Effector memory CD4-positive, alpha-beta T cell (primary cell): ENCODE measurements at regions not wholly inside any gene's neighbourhood (a gene's known extent, or its start where the extent isn't known, plus 50 kb on each side); places are given as distances from the start of the nearest gene placed in this dataset.
"Not testable (repeated sequence)": the region's sequence is repeated elsewhere in the genome, so short reads cannot be mapped to it uniquely, and the experiment has no call there.

Source experiments
- DNase-seq, 3 donors: peaks; one replicate each; pipeline ENCODE4 v3.0.0-alpha.2; 2020
- H3K27ac ChIP-seq: 2 replicates; pipeline ENCODE4 v1.7.0; 2013; ENCODE audit warnings: mild to moderate bottlenecking, low read length, moderate library complexity; ENCODE audit not compliant: insufficient read depth, poor library complexity, severe bottlenecking
- H3K27me3 ChIP-seq: replicated peaks from 2 replicates; pipeline ENCODE4 v1.7.0; 2013; ENCODE audit warnings: mild to moderate bottlenecking, low read length; ENCODE audit not compliant: insufficient read depth, control insufficient read depth, poor library complexity, severe bottlenecking
- H3K36me3 ChIP-seq: 2 replicates; pipeline ENCODE4 v1.7.0; 2013; ENCODE audit warnings: mild to moderate bottlenecking, low read length, moderate library complexity; ENCODE audit not compliant: control insufficient read depth, insufficient read depth
- H3K4me1 ChIP-seq: 2 replicates; pipeline ENCODE4 v1.7.0; 2013; ENCODE audit warnings: low read length, mild to moderate bottlenecking; ENCODE audit not compliant: control insufficient read depth, insufficient read depth, poor library complexity, severe bottlenecking
- H3K4me3 ChIP-seq: 2 replicates; pipeline ENCODE4 v1.7.0; 2013; ENCODE audit warnings: low read length, low read depth, mild to moderate bottlenecking; ENCODE audit not compliant: insufficient read depth, poor library complexity, severe bottlenecking
- H3K9me3 ChIP-seq: 2 replicates; pipeline ENCODE4 v1.7.0; 2013; ENCODE audit warnings: mild to moderate bottlenecking, low read length, moderate library complexity; ENCODE audit not compliant: control insufficient read depth

GRCh38 chr3:81865164-81865563 lies 103.7 kb upstream of the GBE1 start:
- not testable (repeated sequence) for H3K4me3 ChIP-seq, DNase-seq, H3K27ac ChIP-seq, H3K36me3 ChIP-seq, H3K27me3 ChIP-seq, H3K4me1 ChIP-seq, H3K9me3 ChIP-seq

- H3K9me3 ChIP-seq: no peaks in the 10 kb centered on the region
- H3K36me3 ChIP-seq: no peaks in the 10 kb centered on the region
- H3K27me3 ChIP-seq: no peaks in the 10 kb centered on the region
- H3K27ac ChIP-seq: no peak overlapping the region
- H3K4me3 ChIP-seq: no peak overlapping the region
- no peaks in the 10 kb centered on the region for H3K4me1 ChIP-seq
- no peak for DNase-seq
Measured at GRCh38 chr3:81864272-81864671, 102.8 kb upstream of the GBE1 start.

- no peaks in the 10 kb centered on the region for H3K4me1 ChIP-seq
- no peak for DNase-seq
- H3K9me3 ChIP-seq: no peaks in the 10 kb centered on the region
- no peak overlapping the region for H3K27ac ChIP-seq
- no peaks in the 10 kb centered on the region for H3K27me3 ChIP-seq
- H3K36me3 ChIP-seq: no peaks in the 10 kb centered on the region
- H3K4me3 ChIP-seq: no peak overlapping the region
Measured at GRCh38 chr3:81863756-81864155, 102.3 kb upstream of the GBE1 start.

GRCh38 chr3:81861593-81861992 lies 100.1 kb upstream of the GBE1 start:
- Histone ChIP-seq H3K27me3 (no peaks in the 10 kb centered on the region), H3K4me3 (no peak overlapping the region), H3K36me3 (no peaks in the 10 kb centered on the region), H3K27ac (no peak overlapping the region), H3K9me3 (no peaks in the 10 kb centered on the region), H3K4me1 (no peaks in the 10 kb centered on the region)
- DNase-seq: no peak

GRCh38 chr3:81859524-81859923 lies 98.1 kb upstream of the GBE1 start:
- DNase-seq: no peak
- no peaks in the 10 kb centered on the region for H3K27me3 ChIP-seq

GRCh38 chr3:81853431-81853830 lies 92.0 kb upstream of the GBE1 start:
- Histone ChIP-seq H3K4me1 (no peaks in the 10 kb centered on the region), H3K27me3 (no peaks in the 10 kb centered on the region), H3K9me3 (no peaks in the 10 kb centered on the region), H3K27ac (no peak overlapping the region), H3K36me3 (no peaks in the 10 kb centered on the region), H3K4me3 (no peak overlapping the region)
- no peak for DNase-seq

More at GRCh38 chr3:81859524-81859923, 98.1 kb upstream of the GBE1 start:
- Histone ChIP-seq H3K9me3 (no peaks in the 10 kb centered on the region), H3K27ac (no peak overlapping the region), H3K4me3 (no peak overlapping the region), H3K4me1 (no peaks in the 10 kb centered on the region), H3K36me3 (no peaks in the 10 kb centered on the region)

- Histone ChIP-seq H3K4me1 (no peaks in the 10 kb centered on the region), H3K27ac (no peak overlapping the region), H3K4me3 (no peak overlapping the region), H3K9me3 (no peaks in the 10 kb centered on the region), H3K27me3 (no peaks in the 10 kb centered on the region), H3K36me3 (no peaks in the 10 kb centered on the region)
- DNase-seq: no peak
Measured at GRCh38 chr3:81851176-81851575, 89.7 kb upstream of the GBE1 start.

GRCh38 chr3:81846988-81847387 lies 85.5 kb upstream of the GBE1 start:
- Histone ChIP-seq H3K4me3 (no peak overlapping the region), H3K4me1 (no peaks in the 10 kb centered on the region)

GRCh38 chr3:81841540-81841939 lies 80.1 kb upstream of the GBE1 start:
- no peaks in the 10 kb centered on the region for H3K27me3 ChIP-seq

More at GRCh38 chr3:81846988-81847387, 85.5 kb upstream of the GBE1 start:
- no peak for DNase-seq
- Histone ChIP-seq H3K9me3 (no peaks in the 10 kb centered on the region), H3K36me3 (no peaks in the 10 kb centered on the region), H3K27ac (no peak overlapping the region), H3K27me3 (no peaks in the 10 kb centered on the region)

GRCh38 chr3:81839504-81840094 lies 78.2 kb upstream of the GBE1 start:
- no peak for DNase-seq

More at GRCh38 chr3:81841540-81841939, 80.1 kb upstream of the GBE1 start:
- Histone ChIP-seq H3K27ac (no peak overlapping the region), H3K36me3 (no peaks in the 10 kb centered on the region), H3K9me3 (no peaks in the 10 kb centered on the region), H3K4me1 (no peaks in the 10 kb centered on the region), H3K4me3 (no peak overlapping the region)
- no peak for DNase-seq

More at GRCh38 chr3:81839504-81840094, 78.2 kb upstream of the GBE1 start:
- Histone ChIP-seq H3K36me3 (no peaks in the 10 kb centered on the region), H3K9me3 (no peaks in the 10 kb centered on the region), H3K4me3 (no peak overlapping the region), H3K27ac (no peak overlapping the region), H3K27me3 (no peaks in the 10 kb centered on the region), H3K4me1 (no peaks in the 10 kb centered on the region)
